ENCODE measurements at regions not wholly inside any gene's neighbourhood (a gene's known extent, or its start where the extent isn't known, plus 50 kb on each side); places are given as distances from the start of the nearest gene placed in this dataset.

GRCh38 chr3:104269771-104270170 is 1096.9 kb upstream of the ALCAM start:
- no peak for DNase-seq
- intact Hi-C loops (cut with DNase I; ENCODE audit: low total_unique reads), result no loop called here
- Histone ChIP-seq H3K27ac (no peak overlapping the region), H3K4me3 (no peak overlapping the region), H3K27me3 (no peaks in the 10 kb centered on the region), H3K4me1 (no peaks in the 10 kb centered on the region), H3K9me3 (no peaks in the 10 kb centered on the region), H3K36me3 (no peaks in the 10 kb centered on the region)
- TF ChIP-seq POLR2A (IDR thresholded peaks at IDR 0.05), result no peak
- TF ChIP-seq, protein P1, sequence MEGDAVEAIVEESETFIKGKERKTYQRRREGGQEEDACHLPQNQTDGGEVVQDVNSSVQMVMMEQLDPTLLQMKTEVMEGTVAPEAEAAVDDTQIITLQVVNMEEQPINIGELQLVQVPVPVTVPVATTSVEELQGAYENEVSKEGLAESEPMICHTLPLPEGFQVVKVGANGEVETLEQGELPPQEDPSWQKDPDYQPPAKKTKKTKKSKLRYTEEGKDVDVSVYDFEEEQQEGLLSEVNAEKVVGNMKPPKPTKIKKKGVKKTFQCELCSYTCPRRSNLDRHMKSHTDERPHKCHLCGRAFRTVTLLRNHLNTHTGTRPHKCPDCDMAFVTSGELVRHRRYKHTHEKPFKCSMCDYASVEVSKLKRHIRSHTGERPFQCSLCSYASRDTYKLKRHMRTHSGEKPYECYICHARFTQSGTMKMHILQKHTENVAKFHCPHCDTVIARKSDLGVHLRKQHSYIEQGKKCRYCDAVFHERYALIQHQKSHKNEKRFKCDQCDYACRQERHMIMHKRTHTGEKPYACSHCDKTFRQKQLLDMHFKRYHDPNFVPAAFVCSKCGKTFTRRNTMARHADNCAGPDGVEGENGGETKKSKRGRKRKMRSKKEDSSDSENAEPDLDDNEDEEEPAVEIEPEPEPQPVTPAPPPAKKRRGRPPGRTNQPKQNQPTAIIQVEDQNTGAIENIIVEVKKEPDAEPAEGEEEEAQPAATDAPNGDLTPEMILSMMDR (IDR thresholded peaks at IDR 0.05), result no peak

- Histone ChIP-seq H3K36me3 (no peaks in the 10 kb centered on the region), H3K9me3 (no peaks in the 10 kb centered on the region), H3K4me1 (no peaks in the 10 kb centered on the region), H3K27me3 (no peaks in the 10 kb centered on the region), H3K4me3 (no peak overlapping the region), H3K27ac (no peak overlapping the region)
- no peak for TF ChIP-seq POLR2A (IDR thresholded peaks at IDR 0.05)
- TF ChIP-seq, protein P1 (IDR thresholded peaks at IDR 0.05), result peak; percentile 19 to 38 (median 28)
- DNase-seq, result no peak
- intact Hi-C loops (cut with DNase I; ENCODE audit: low total_unique reads), result no loop called here
Measured at GRCh38 chr3:104273046-104273649, 1093.6 kb upstream of the ALCAM start.

DNA sequence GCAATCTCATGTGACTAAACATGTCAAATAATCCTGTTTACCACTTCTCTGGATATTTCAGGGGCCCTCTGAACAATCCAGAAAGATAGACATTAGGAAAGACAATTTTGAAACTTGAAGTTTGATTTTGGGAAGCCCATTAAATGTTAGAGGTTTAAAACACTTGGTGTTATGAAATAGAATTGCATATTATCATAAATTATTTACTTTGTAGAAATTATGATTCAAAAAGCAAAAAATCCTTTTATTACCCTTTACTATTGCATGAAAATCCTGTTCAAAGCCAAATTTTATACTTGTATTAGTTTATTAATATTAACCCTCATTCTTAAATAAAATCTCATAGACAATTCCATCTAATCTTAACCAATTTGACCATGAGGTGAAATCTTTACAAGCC is 1091.5 kb upstream of the ALCAM start:
- intact Hi-C loops (cut with DNase I; ENCODE audit: low total_unique reads), result no loop called here
- no peak for DNase-seq
- Histone ChIP-seq H3K27me3 (no peaks in the 10 kb centered on the region), H3K4me1 (no peaks in the 10 kb centered on the region), H3K4me3 (no peak overlapping the region), H3K36me3 (no peaks in the 10 kb centered on the region), H3K9me3 (no peaks in the 10 kb centered on the region), H3K27ac (no peak overlapping the region)
- TF ChIP-seq, protein P1 (IDR thresholded peaks at IDR 0.05), result no peak
- no peak for TF ChIP-seq POLR2A (IDR thresholded peaks at IDR 0.05)

- Histone ChIP-seq H3K27me3 (no peaks in the 10 kb centered on the region), H3K4me1 (no peaks in the 10 kb centered on the region), H3K4me3 (no peak overlapping the region), H3K9me3 (peaks cover 0 to 3% of the 10 kb centered on the region in 2 donors), H3K27ac (no peak overlapping the region), H3K36me3 (no peaks in the 10 kb centered on the region)
- no peak for DNase-seq
- TF ChIP-seq, protein P1 (IDR thresholded peaks at IDR 0.05), result no peak
- TF ChIP-seq POLR2A (IDR thresholded peaks at IDR 0.05), result no peak
- intact Hi-C loops (cut with DNase I; ENCODE audit: low total_unique reads), result no loop called here
Measured at GRCh38 chr3:104279617-104280016, 1087.1 kb upstream of the ALCAM start.

- intact Hi-C loops (cut with DNase I; ENCODE audit: low total_unique reads), result no loop called here
- no peak for DNase-seq
- no peaks in the 10 kb centered on the region for H3K4me1 ChIP-seq
- no peak overlapping the region for H3K27ac ChIP-seq
- TF ChIP-seq, protein P1 (IDR thresholded peaks at IDR 0.05), result no peak
- no peak for TF ChIP-seq POLR2A (IDR thresholded peaks at IDR 0.05)
- no peaks in the 10 kb centered on the region for H3K27me3 ChIP-seq
- no peak overlapping the region for H3K4me3 ChIP-seq
- peaks cover 0 to 3% of the 10 kb centered on the region in 2 donors for H3K9me3 ChIP-seq
- H3K36me3 ChIP-seq, result no peaks in the 10 kb centered on the region
Measured at GRCh38 chr3:104281713-104282112, 1085.0 kb upstream of the ALCAM start.
